K562 (cell line): ENCODE measurements at regions not wholly inside any gene's neighbourhood (a gene's known extent, or its start where the extent isn't known, plus 50 kb on each side); places are given as distances from the start of the nearest gene placed in this dataset.

Source experiments
- ATAC-seq: fragments of 200-7000 bp; cut with Tn5 transposase; 3 replicates; pipeline ENCODE4 v1.9.1; 2020; ENCODE audit warnings: moderate library complexity
- BruUV-seq: library from RNA; stranded (reverse); fragments of 400-500 nt; replicated peaks from 2 replicates; lab custom pipeline; 2021; lab: Mats Ljungman, UMichigan
- CTCF ChIA-PET: fragments of 300-600 bp; formaldehyde crosslinking; extraction: SDS; loops from one replicate; lab custom pipeline; 2021; ENCODE audit warnings: low intra/inter-chr PET ratio; lab: Yijun Ruan, JAX
- POLR2A ChIA-PET: fragments of 300-600, 350-650 bp; sonication (Branson Sonifier 250); formaldehyde crosslinking; extraction: SDS; loops from one replicate; lab custom pipeline; 2021; ENCODE audit warnings: antibody characterized with exemption, inconsistent platforms; lab: Yijun Ruan, JAX
- DNase-seq, 4 experiments: peaks; one replicate each; pipeline versions ENCODE4 v3.0.0 to v3.0.0-alpha.2; 2011 to 2018; ENCODE audit warnings: low spot score in 3 of 4, mixed read lengths in 3 of 4; ENCODE audit errors: extremely low read depth in 1 of 4
- FAIRE-seq: peaks from 2 replicates; lab custom pipeline; 2011; peaks lifted over from hg19 to GRCh38; lab: Jason Lieb, UNC
- H2AFZ ChIP-seq: 2 replicates; pipeline ENCODE4 v1.6.0; 2011; ENCODE audit warnings: low read depth, low read length, control low read depth, inconsistent platforms
- H3K27ac ChIP-seq: fragments of 200-600 bp; 3 replicates; pipeline ENCODE4 v1.8.0; 2011; ENCODE audit warnings: low read depth, mild to moderate bottlenecking, control low read depth, inconsistent platforms, low read length, moderate library complexity, mixed read lengths; ENCODE audit errors: extremely low read depth
- H3K27me3 ChIP-seq, 2 experiments: fragments of 300-600 bp in 1 of 2; 2 replicates in 1 of 2; 3 replicates in 1 of 2; pipeline versions ENCODE4 v1.6.0 to v1.8.0; 2011; ENCODE audit warnings: inconsistent platforms in 2 of 2, low read length in 2 of 2, mild to moderate bottlenecking in 1 of 2, mixed read lengths in 1 of 2, moderate library complexity in 1 of 2; ENCODE audit not compliant: control insufficient read depth in 2 of 2, insufficient read depth in 2 of 2
- H3K36me3 ChIP-seq: fragments of 300-600 bp; 3 replicates; pipeline ENCODE4 v1.8.0; 2011; ENCODE audit warnings: mild to moderate bottlenecking, low read length, inconsistent platforms; ENCODE audit not compliant: control insufficient read depth, insufficient read depth
- H3K4me1 ChIP-seq, 2 experiments: fragments of 200-600 bp in 1 of 2; replicated peaks in 1 of 2; 2 replicates in 1 of 2; 3 replicates in 1 of 2; pipeline versions ENCODE4 v1.5.1 to v1.8.0; 2011; ENCODE audit warnings: inconsistent platforms in 2 of 2, low read length in 2 of 2, mild to moderate bottlenecking in 1 of 2, mixed read lengths in 1 of 2, moderate library complexity in 1 of 2; ENCODE audit not compliant: control insufficient read depth in 2 of 2, insufficient read depth in 2 of 2
- H3K4me2 ChIP-seq: 2 replicates; pipeline ENCODE4 v1.6.1; 2011; ENCODE audit warnings: low read length, control low read depth, inconsistent platforms, mixed read lengths; ENCODE audit not compliant: insufficient read depth
- H3K4me3 ChIP-seq: fragments of 200-600 bp; sonication (generic), shearing (Covaris generic); 2 replicates; pipeline ENCODE4 v1.5.1; 2016; ENCODE audit warnings: control low read depth, inconsistent platforms
- H3K79me2 ChIP-seq: fragments of 200-600 bp; 3 replicates; pipeline ENCODE4 v1.8.0; 2011; ENCODE audit warnings: low read length, inconsistent platforms; ENCODE audit not compliant: control insufficient read depth, insufficient read depth
- H3K9ac ChIP-seq, 2 experiments: 2 replicates each; pipeline versions ENCODE4 v1.6.0 to v1.6.1; 2011; ENCODE audit warnings: low read depth in 2 of 2, low read length in 2 of 2, control low read depth in 1 of 2, inconsistent platforms in 1 of 2, mild to moderate bottlenecking in 1 of 2, mixed read lengths in 1 of 2; ENCODE audit not compliant: insufficient read depth in 1 of 2
- H3K9me1 ChIP-seq: one replicate; pipeline ENCODE4 v1.6.0; 2011; ENCODE audit warnings: inconsistent platforms, mild to moderate bottlenecking, low read length, moderate library complexity; ENCODE audit not compliant: control insufficient read depth, insufficient read depth
- H3K9me3 ChIP-seq: replicated peaks from 2 replicates; pipeline ENCODE4 v1.5.1; 2011; ENCODE audit warnings: low read depth, low read length, inconsistent platforms; ENCODE audit not compliant: control insufficient read depth, insufficient read depth
- H4K20me1 ChIP-seq: replicated peaks from 2 replicates; pipeline ENCODE4 v1.6.1; 2011; ENCODE audit warnings: low read length, inconsistent platforms, mixed read lengths; ENCODE audit not compliant: control insufficient read depth, insufficient read depth
- C11orf30 ChIP-seq: fragments of 450-650 bp; IDR thresholded peaks from 2 replicates; pipeline ENCODE4 v1.6.1; 2016; ENCODE audit warnings: low read depth, mild to moderate bottlenecking
- MAFF ChIP-seq: IDR thresholded peaks from 2 replicates; pipeline ENCODE4 v1.6.1; 2012; ENCODE audit warnings: low read length, improper control_type of control experiment
- MCM7 ChIP-seq, 2 experiments: fragments of 450-650 bp; IDR thresholded peaks; 2 replicates each; pipeline ENCODE4 v1.6.1; 2016 to 2018
- ZNF316 ChIP-seq: fragments of 450-650 bp; IDR thresholded peaks from 2 replicates; pipeline ENCODE4 v1.6.1; 2016
- WGBS: fragments of 100-300 bp; shearing (Covaris generic); methylation state at CpG from one replicate; pipeline ENCODE4 v1.1.6; 2016; ENCODE audit warnings: low coverage, mixed read lengths; ENCODE audit not compliant: insufficient coverage; ENCODE audit errors: missing lambda C conversion rate; 5-methylcytosine and 5-hydroxymethylcytosine counted together
- in situ Hi-C: fragments of 300-500 bp; cut with MboI; formaldehyde crosslinking; loops from 4 replicates; pipeline ENCODE4 v1.15.0; 2018; ENCODE audit warnings: inconsistent platforms, mixed read lengths
- intact Hi-C: fragments of 100-400 bp; cut with micrococcal nuclease; formaldehyde crosslinking; loops from 2 replicates; pipeline ENCODE4 v1.14.2; 2022
- TF ChIP-seq, protein P1 (sequence below): fragments of 450-650 bp; IDR thresholded peaks from one replicate; pipeline ENCODE4 v1.6.1; 2018; ENCODE audit warnings: mild to moderate bottlenecking, moderate library complexity; ENCODE audit not compliant: partially characterized antibody

DNA sequence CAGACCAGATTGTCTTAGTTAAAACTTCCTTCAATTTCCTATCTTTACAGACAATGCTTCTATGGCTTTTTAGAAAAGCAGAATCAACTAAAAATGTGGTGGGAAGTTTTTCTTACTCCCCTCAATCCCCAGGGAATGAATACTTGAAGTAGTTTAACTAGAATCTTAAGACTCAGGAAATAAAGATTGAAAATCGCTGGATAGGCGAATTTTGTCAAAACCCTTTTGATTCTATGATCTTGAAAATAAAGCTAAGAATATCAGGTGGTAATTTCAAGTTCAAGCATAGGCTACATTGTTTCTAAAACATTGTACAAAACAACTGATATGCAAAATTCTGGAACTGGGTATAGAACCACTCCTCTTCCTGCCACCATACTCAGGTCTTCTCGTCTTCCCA is 276.5 kb upstream of the GK2 start:
- intact Hi-C loops: no loop called here
- Histone ChIP-seq H3K27me3 (no peaks in the 10 kb centered on the region), H3K27ac (no peak overlapping the region), H3K79me2 (no peaks in the 10 kb centered on the region), H3K9ac (no peak overlapping the region), H3K4me3 (no peak overlapping the region), H3K4me2 (no peak overlapping the region), H2AFZ (peak overlapping the region; percentile 48; the same call in 1 of the 2 replicates), H3K36me3 (no peaks in the 10 kb centered on the region), H3K9me3 (no peaks in the 10 kb centered on the region), H3K9me1 (no peaks in the 10 kb centered on the region), H4K20me1 (no peaks in the 10 kb centered on the region), H3K4me1 (peaks cover 0 to 2% of the 10 kb centered on the region in 2 experiments; a peak in 1 of 5 replicates)
- ChIA-PET CTCF (no interaction called here), POLR2A (no interaction called here)
- FAIRE-seq (no peak), ATAC-seq (no peak), DNase-seq (no peak)
- no TSS peak for BruUV-seq
- TF ChIP-seq ZNF316: peak; percentile 66
- TF ChIP-seq C11orf30: peak; percentile 37; the same call in 1 of the 2 replicates
- no peak for TF ChIP-seq MCM7 (IDR thresholded peaks at IDR 0.05)
- TF ChIP-seq, protein P1, sequence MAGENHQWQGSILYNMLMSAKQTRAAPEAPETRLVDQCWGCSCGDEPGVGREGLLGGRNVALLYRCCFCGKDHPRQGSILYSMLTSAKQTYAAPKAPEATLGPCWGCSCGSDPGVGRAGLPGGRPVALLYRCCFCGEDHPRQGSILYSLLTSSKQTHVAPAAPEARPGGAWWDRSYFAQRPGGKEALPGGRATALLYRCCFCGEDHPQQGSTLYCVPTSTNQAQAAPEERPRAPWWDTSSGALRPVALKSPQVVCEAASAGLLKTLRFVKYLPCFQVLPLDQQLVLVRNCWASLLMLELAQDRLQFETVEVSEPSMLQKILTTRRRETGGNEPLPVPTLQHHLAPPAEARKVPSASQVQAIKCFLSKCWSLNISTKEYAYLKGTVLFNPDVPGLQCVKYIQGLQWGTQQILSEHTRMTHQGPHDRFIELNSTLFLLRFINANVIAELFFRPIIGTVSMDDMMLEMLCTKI: no peak
- 0 out of 2 replicates have a peak, but pooled peaks have one; percentile 17 for TF ChIP-seq MAFF
- 50% methylated on average over 3 of the region's 3 CpGs for whole genome bisulfite sequencing
- in situ Hi-C loops: no loop called here
